GM18873 (cell line): ENCODE measurements at regions not wholly inside any gene's neighbourhood (a gene's known extent, or its start where the extent isn't known, plus 50 kb on each side); places are given as distances from the start of the nearest gene placed in this dataset.
"Not testable (repeated sequence)": the region's sequence is repeated elsewhere in the genome, so short reads cannot be mapped to it uniquely, and the experiment has no call there.

Source experiments
- ATAC-seq: cut with Tn5 transposase; IDR thresholded peaks from one replicate; pipeline ENCODE4 v1.9.1; 2021; ENCODE audit warnings: mild to moderate bottlenecking, moderate library complexity, moderate number of reproducible peaks; ENCODE audit not compliant: unreplicated experiment, low FRiP score

DNA sequence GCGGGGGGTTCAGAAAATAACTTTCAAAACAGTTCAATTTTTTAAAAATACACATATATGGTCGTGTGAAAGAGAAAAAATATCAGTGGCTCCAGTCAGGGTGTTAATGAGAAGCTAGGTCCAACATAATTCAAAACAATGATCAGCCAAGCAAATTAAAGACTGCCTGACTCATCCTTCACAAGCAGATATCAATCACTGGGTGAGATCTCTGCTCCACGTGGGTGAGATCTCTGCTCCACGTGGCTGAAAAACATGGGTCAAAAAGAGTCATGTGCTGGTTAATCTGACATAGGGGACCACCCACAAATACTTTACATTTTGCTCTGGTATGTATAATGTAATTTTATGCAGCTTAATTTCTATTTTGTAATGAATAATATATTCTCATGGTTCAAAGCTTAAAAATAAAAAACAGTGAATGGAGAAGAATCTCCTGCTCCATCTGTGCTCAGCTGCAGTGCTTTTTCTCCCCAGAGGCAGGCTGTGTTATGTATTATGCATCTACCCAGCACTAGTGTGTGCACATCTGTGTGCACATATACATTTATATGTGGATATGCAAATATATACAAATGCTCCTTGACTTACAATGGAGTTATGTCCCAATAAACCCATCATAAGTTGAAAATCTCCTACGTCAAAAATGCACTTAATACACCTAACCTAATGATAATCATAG, 93.1 kb upstream of the S1PR3 start:
- no peak for ATAC-seq

DNA sequence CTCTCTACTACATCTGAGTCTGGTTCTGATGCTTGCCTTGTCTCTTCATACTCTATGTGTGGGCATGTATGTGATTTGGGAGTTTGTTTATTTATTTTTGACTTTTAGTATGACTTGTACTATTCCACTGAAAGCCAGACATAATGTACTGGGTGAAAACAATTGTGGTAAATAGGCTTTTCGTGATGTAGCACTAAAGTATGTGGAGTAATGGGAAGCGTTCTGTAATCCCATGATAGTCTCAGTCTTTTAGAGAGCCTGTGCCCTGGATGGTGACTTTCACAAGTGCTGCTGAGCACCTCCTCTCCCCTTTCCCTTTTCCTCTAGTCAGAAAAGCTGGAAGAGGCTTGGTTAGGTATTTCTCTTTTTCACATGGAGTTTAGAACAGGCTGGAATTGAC, 85.8 kb upstream of the S1PR3 start:
- ATAC-seq: no peak

DNA sequence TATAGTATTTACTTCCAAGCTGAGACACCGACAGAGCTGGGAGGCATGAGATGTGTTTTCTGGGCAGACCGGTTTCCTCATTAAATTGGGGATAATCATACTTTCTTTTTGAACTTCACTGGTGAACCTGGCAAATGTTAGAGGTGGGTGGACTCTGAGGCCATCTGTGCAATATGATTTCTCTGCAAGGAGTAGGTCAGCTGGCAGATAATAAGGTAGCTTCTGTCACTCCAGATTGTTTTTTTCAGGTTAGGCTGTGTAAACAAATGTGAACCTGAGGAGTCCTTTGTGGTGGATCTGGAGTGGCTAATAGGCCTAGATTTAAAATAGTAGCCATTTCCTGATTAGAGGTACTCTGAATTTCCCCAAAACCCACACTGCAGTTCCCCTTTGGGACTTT, 75.4 kb upstream of the S1PR3 start:
- no peak for ATAC-seq

DNA sequence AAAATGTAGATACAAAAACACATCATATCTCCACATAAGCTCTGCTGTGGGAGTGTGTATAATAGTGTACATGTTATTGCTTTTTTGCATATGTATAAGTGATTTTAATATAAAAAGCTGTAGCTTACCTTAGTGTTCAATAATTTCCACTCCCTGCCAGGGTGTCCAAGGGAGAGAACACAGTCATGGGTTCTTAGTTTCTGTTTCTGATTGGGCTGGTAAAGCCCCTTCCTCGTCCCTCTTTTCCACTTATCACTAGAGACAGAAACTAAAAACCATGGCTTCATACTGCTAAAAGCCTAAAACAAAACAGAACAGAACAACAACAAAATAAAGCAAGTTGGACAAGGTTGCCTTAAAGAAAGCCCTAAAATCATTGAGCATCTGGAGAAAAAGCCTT, 74.4 kb upstream of the S1PR3 start:
- ATAC-seq: no peak

DNA sequence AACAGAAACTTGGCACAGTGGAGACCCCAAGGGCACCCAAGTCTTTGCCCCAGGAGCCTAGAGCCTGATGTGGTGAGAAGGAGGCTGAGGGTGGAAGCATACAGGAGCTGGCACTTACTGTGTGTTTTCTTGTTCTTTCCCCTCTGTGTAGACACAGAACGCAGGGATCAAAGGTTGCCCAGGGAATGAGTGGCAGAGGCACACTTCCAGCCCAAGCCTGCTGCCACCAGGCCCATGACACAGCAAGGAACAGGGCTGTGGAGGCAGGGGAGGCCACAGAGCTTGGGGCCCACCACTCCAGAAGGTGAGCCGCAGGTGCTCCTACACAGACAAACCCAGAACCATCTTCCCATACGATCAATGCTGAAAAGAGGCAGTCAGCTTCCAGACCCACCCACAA, 73.9 kb upstream of the S1PR3 start:
- ATAC-seq: no peak

DNA sequence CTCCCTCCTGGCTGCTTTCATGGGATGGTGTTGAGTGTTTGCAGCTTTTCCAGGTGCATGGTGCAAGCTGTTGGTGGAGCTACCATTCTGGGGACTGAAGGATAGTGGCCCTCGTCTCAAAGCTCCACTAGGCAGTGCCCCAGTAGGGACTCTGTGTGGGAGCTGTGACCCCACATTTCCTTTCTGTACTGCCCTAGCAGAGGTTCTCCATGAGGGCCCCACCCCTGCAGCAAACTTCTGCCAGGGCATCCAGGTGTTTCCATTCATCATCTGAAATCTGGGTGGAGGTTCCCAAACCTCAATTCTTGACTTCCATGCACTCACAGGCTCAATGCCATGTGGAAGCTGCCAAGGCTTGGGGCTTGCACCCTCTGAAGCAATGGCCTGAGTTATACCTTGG, 72.7 kb upstream of the S1PR3 start:
- not testable (repeated sequence) for ATAC-seq

DNA sequence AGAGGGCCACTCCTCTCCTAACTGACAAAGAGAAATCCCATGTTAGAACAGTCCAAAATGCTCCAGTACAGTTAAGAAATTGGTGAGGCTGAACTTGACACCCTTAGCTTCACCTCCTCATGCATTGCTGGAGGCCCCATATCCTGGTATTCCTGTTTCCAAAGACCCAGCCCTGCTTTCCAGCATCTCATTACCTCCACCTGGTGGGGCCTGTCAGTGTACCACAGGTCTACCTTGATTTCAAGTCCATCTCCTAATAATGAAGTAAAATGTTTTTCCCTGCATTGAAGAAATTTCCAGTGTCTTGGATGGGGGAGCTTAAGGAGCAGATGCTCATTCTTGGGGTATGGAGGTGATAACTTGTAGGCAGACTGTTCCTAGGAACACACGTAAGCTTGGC, 70.6 kb upstream of the S1PR3 start:
- no peak for ATAC-seq

DNA sequence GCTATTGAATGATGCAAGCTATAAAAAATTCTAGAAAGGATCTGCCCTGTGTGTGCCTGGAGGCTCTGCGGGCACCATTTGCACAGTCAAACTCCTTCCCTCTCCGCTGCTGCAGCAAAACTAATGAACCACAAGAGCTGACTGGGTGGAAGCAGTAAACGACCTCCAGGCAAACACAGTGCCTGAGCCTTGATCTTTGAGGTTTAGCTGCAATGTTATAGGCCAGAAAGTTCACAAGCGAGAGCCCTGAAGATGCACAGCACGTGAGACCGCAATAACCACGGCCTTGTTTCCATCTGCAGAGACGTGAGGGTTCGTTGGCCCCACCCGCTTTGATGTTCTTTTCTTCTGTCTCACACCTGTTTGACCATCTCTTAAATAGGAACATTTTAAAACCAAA, 69.2 kb upstream of the S1PR3 start:
- ATAC-seq: no peak

DNA sequence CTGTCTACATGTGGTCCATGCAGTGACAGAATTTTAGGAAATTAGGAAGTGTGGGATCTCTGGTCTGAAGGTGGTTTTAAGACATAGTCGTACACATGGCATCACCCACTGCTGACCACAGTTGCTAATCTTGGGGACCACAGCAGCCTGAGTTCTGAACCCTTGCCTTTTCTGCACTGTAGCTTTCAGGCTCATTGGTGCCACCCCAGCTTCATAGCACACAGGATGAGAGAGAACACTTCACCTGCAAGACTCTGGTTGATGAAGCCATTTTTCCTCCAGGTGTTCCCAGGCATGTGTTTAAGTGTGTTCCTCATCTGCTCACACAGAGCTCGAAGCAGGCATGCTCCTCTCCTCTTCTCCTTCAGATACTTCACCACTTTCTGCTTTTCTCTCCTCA, 68.2 kb upstream of the S1PR3 start:
- no peak for ATAC-seq

DNA sequence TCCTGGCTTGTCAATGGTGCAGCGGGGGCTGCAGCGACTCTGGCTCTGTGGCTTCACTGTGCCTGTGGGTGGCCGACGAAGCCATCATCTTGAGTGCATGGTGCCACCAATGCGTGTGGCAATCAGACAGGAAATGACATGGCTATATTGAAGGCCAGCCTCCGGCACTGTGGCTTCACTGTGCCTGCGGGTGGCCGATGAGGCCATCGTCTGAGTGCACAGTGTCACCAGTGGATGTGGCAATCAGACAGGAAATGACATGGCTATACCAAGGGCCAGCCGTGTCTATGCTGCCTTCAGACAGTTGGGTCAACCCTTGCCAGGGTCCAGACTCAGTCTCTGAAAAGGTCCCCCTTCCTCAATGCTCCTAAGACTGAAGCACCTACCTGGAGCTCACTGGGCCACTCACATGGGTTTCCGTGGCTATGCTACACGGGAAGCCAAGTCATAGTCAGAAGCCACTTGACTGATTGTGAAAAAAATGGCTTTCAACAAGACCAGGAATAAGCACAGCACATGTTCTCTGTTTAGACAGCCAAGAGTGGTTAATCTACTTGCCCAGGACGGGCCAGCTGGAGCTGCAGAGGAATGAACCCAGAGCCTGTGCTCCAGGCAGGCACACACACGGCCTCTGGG, 67.5 kb upstream of the S1PR3 start:
- no peak for ATAC-seq

DNA sequence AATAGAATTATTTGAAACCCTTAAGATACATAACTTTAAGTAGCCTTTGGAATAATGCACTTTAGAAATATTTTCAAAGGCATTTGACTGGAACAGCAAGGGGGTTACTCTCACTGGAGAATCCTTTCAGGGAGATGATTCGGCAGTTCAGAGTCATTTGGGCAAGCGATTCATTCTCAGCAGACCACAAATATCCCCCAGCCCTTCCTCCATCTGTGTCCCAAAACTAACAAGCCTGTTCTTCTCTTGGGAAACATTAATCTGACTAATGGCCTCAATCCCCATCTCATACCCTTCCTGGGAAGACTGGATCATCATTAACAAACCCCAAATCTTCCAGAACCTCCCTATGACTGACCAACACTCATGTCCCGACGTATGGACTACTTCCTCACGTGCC, 65.8 kb upstream of the S1PR3 start:
- no peak for ATAC-seq

DNA sequence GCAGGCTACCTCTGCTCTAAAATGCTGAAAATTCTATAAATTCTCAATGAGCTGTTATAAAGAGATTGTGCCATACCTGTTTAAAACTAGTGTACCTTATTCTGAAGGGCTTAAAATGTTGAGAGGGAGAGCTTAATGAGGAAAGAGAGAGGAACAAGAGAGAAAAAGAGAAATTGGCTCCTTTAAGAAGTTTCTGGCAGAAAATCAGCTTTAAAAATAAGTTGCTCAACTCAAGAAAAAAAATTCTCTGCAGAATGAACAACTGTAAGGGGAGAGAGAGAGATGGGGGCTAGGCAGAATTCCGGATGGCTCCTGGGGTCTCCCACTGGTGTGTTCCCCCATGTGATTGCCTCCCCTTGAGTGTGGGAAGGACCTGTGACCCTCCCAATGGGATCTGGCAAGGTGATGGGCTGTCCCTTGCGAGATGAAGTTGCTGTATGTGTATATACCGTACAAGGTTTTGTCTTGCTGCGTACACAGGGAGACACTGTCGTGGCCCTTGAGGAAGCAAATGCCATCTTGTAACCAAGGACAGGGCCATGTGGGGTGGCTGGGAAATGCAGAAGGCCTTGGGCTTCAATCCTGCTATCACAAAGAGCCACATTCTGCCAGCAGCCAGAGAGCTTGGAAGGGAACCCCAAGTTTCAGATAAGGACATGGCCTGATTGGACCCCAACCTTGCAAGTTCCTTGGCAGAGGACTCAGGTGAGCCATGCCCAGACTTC, 64.3 kb upstream of the S1PR3 start:
- ATAC-seq: no peak

DNA sequence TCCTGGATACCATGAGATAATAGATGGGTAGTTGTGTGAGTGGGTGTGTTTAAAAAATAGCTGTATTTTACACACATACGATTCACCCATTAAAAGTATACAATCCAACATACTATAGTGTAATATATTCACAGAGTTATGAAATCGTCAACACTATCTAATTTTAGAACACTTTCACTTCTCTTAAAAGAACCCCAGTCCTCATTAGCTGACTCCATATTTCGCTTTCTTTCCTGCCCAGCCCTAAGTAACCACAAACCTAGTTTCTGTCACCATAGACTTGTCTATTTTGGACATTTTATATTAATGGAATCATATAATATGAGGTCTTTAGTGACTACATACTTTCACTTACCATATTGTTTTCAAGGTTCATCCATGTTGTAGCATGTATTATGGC, 63.8 kb upstream of the S1PR3 start:
- ATAC-seq: no peak

DNA sequence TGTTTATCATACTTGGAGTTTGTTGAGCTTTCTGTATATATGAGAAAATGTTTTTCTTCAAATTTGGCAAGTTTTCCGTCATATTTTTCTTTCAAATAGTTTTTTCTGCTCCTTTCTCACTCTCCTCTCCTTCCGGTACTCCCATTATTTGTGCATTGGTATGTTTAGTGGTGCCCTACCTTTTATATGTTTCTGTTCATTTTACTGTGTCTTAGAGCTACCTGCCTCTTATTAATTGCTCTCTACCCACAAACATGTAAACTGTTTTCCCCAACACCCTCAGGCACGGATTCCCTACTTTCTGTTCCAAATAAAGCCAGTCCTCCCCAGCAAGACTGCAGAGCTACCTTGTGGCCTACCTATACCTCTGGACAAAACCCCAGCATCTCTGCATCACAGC, 60.6 kb upstream of the S1PR3 start:
- ATAC-seq: no peak

DNA sequence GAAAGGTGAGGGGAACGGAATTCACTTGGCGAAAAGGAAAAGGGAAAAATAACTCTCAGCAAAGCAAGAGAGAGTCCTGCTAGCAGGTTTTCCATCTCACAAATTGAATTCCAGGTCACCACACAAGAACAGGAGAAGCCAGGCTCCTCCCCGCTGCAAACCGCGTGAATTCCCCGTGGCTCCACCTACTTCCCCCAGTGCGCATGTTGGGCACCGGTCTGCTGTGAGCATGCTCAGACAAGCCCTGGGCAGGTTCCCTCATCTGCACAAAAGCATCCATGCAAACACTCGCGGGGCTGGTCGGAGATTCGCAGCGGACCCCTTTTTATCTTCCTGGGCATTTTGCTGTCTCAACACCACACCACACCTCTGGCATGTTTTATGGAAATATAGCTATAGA, 58.5 kb upstream of the S1PR3 start:
- no peak for ATAC-seq

DNA sequence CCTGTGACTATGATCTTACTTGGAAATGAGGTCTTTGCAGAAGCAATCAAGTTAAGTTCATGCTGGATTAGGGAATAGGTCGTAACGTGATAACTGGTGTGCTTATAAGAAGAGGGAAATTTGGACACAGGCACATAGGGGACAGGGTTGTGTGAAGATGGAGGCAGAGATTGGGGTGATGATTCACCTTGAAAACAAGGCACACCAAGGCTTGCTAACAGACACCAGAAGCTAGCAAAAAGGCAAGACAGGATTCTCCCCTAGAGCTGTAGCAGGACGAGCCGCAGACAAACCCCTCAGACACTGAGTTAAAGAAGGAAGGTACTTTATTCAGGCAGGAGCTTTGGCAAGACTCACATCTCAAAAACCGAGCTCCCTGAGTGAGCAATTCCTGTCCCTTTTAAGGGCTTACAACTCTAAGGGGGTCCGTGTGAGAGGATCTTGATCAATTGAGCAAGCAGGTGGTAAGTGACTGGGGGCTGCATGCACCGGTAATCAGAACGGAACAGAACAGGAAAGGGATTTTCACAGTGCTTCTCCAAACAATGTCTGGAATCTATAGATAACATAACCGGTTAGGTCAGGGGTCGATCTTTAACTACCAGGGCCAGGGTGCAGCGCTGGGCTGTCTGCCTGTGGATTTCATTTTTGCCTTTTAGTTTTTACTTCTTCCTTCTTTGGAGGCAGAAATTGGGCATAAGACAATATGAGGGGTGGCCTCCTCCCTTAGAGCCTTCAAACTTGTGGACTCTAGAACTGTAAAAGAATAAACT, 57.5 kb upstream of the S1PR3 start:
- ATAC-seq: no peak

DNA sequence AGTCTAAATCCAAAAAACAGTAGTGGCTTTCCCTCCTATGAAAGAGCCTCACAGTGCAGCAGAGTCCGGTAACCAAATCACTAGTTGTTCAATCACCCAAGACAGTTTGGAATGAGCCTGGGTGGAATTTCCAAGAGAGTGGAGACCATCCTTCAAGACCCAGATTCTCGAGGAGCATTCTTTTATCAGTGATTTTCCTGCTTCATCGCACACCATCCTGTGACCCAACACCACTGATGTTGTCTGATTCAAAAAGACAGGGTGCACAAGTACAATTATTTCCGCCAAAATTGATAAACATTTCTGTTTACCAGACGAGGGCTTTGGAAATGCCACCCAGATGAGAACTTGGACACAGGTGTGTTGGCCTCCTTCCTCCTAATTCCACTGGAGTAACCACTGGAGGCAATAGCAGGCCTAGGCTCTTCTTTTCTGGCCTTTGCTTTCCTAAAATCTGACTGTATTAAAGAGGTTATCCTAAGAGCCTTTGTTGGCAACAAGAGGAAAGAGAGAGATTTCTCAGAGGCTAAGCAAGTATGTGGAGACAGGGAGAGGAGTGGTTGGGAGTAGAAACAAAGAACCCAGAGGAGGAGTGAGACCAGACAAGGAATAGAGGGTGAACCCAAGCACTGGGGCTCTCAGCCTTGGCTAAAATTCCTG, 56.3 kb upstream of the S1PR3 start:
- no peak for ATAC-seq

DNA sequence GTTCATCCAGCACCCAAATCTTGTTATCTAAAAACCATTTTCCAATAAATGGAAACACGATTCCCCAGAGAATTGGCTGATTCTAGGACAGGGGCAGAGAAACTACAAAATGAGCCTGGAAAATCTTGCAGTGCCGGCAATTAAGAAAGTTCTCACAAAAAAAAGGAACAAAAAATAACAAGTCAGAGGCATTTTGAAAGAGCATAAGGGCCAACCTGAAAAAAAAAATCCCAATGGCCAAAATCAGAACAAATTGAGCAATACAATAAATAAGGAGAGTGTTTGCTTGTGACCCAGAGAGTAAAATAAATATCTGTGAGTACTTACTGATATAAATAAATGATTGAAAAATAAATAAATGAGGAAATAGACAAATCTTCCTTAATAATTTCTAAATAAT, 55.1 kb upstream of the S1PR3 start:
- ATAC-seq: no peak

DNA sequence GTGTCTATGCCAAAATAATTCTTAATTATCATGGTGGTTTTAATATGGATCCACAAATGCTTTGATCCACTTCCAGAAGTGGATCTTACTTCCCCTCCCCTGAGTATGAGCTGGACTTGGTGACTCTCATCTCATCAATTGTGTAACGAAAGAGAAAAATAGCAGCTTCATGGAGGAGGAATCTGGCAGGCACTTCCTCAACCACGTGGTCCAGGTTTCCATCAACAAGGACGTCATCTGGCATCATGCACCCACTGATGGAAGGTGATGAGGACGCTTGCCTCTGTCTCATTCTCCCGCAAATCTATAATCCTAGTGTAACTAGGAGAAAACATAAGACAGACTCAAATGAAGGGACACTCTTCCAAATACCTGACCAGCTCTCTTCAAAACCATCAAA, 54.6 kb upstream of the S1PR3 start:
- no peak for ATAC-seq

DNA sequence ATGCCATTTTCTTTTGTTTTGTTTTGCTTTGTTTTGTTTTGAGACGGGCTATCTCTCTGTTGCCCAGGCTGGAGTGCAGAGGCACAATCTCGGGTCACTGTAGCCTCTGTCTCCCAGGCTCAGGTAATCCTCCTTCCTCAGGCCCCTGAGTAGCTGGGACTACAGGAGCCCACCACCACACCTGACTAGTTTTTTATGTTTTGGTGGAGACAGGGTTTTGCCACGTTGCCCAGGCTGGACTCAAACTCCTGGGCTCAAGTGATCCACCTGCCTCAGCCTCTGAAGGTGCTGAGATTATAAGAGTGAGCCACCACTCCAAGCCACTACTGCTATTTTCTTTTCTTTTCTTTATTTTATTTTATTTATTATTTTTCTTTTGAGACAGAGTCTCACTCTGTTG, 54.0 kb upstream of the S1PR3 start:
- no peak for ATAC-seq

DNA sequence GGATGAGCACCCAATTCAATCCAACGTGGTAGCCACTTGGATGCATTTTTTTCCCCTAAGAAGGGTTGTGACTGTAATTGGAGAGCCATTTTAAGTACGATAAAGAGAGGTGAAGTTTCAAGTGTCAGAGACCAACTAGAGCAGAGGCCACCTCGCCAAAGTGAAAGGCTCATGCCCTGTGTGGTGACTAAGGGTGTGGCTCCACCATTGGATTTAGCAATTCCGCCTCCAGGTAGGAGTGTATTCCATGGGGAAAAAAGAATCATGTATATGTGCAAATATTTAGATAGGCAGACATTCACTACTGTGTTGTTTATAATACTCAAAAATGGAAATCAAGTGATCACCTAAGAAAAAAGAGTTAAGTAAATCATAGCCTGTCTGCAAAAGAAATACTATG, 53.1 kb upstream of the S1PR3 start:
- ATAC-seq: no peak
